ENCODE measurements at regions not wholly inside any gene's neighbourhood (a gene's known extent, or its start where the extent isn't known, plus 50 kb on each side); places are given as distances from the start of the nearest gene placed in this dataset.

DNA sequence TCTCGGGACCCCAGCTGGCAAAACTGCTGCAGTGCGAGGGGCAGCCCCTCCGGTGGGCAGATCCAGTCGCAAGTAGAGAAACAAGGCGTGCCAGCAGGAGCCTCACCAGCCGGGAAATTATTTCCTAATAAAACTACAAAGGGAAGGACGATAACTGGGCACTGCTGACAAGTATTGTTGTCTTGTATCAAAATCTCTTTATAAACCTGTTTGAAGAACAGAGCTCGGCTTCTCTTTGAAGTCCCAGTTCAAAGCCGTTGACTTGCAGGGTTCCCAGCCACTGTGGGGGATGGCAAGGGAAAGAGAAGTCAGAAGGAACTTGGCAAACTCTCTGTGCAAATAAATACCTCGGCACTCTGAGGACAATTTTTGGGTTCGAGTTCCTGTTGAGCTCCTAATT lies 504.5 kb downstream of the CD83 start (continued):
- TF ChIP-seq ZNF720 (CRISPR knock-in tag; IDR thresholded peaks at IDR 0.05), result no peak
- TF ChIP-seq JUN (CRISPR knock-in tag; IDR thresholded peaks at IDR 0.05), result no peak
- TF ChIP-seq ZNF841 (CRISPR knock-in tag; IDR thresholded peaks at IDR 0.05; ENCODE audit: borderline replicate concordance), result no peak
- TF ChIP-seq KLF11 (CRISPR knock-in tag; IDR thresholded peaks at IDR 0.05), result no peak
- TF ChIP-seq SETDB1 (CRISPR knock-in tag; IDR thresholded peaks at IDR 0.05; ENCODE audit: borderline replicate concordance), result no peak
- TF ChIP-seq, protein P1, sequence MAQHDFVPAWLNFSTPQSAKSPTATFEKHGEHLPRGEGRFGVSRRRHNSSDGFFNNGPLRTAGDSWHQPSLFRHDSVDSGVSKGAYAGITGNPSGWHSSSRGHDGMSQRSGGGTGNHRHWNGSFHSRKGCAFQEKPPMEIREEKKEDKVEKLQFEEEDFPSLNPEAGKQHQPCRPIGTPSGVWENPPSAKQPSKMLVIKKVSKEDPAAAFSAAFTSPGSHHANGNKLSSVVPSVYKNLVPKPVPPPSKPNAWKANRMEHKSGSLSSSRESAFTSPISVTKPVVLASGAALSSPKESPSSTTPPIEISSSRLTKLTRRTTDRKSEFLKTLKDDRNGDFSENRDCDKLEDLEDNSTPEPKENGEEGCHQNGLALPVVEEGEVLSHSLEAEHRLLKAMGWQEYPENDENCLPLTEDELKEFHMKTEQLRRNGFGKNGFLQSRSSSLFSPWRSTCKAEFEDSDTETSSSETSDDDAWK (CRISPR knock-in tag; IDR thresholded peaks at IDR 0.05), result no peak
- no peak for TF ChIP-seq ZNF10 (CRISPR knock-in tag; IDR thresholded peaks at IDR 0.05; ENCODE audit: borderline replicate concordance, low read depth)
- TF ChIP-seq PAWR (CRISPR knock-in tag; IDR thresholded peaks at IDR 0.05; ENCODE audit: borderline replicate concordance), result no peak
- TF ChIP-seq, protein P2, sequence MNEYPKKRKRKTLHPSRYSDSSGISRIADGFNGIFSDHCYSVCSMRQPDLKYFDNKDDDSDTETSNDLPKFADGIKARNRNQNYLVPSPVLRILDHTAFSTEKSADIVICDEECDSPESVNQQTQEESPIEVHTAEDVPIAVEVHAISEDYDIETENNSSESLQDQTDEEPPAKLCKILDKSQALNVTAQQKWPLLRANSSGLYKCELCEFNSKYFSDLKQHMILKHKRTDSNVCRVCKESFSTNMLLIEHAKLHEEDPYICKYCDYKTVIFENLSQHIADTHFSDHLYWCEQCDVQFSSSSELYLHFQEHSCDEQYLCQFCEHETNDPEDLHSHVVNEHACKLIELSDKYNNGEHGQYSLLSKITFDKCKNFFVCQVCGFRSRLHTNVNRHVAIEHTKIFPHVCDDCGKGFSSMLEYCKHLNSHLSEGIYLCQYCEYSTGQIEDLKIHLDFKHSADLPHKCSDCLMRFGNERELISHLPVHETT (CRISPR knock-in tag; conservative IDR thresholded peaks at IDR 0.05), result no peak
- TF ChIP-seq PCBP2 (optimal IDR thresholded peaks at IDR 0.05; ENCODE audit: low read depth, low read length, poor library complexity, severe bottlenecking), result no peak
- TF ChIP-seq ZFX (CRISPR knock-in tag; IDR thresholded peaks at IDR 0.05; ENCODE audit: low read depth), result no peak
- TF ChIP-seq SP4 (CRISPR knock-in tag; IDR thresholded peaks at IDR 0.05), result no peak
- TF ChIP-seq SMAD9 (CRISPR knock-in tag; IDR thresholded peaks at IDR 0.05), result no peak
- TF ChIP-seq ATM (IDR thresholded peaks at IDR 0.05; ENCODE audit: borderline replicate concordance), result no peak
- TF ChIP-seq ZNF503 (CRISPR knock-in tag; IDR thresholded peaks at IDR 0.05), result peak; percentile 38; the same call in 1 of the 2 replicates
- TF ChIP-seq ATF4 (CRISPR knock-in tag; IDR thresholded peaks at IDR 0.05), result no peak
- no peak for TF ChIP-seq PREB (CRISPR knock-in tag; IDR thresholded peaks at IDR 0.05)
- peak; percentile 60 for TF ChIP-seq RARA (CRISPR knock-in tag; IDR thresholded peaks at IDR 0.05)
- peak; percentile 96 for TF ChIP-seq TCF7 (IDR thresholded peaks at IDR 0.05; ENCODE audit: low read depth)
- no peak for TF ChIP-seq ZSCAN5A (CRISPR knock-in tag; IDR thresholded peaks at IDR 0.05; ENCODE audit: borderline replicate concordance)
- no peak for TF ChIP-seq HES4 (CRISPR knock-in tag; IDR thresholded peaks at IDR 0.05; ENCODE audit: borderline replicate concordance)

All from HepG2 (cell line).